WTC11 (cell line): ENCODE measurements at regions not wholly inside any gene's neighbourhood (a gene's known extent, or its start where the extent isn't known, plus 50 kb on each side); places are given as distances from the start of the nearest gene placed in this dataset.

Experiments used
- ATF3 ChIP-seq: sonication (generic); formaldehyde crosslinking; conservative IDR thresholded peaks from 2 replicates; pipeline ENCODE4 v1.8.1; 2022; ENCODE audit warnings: mild to moderate bottlenecking, missing genetic modification reagents
- TF ChIP-seq, protein P1 (sequence below): sonication (generic); formaldehyde crosslinking; IDR thresholded peaks from 2 replicates; pipeline ENCODE4 v1.8.0; 2022; ENCODE audit warnings: mild to moderate bottlenecking, missing genetic modification reagents
- TF ChIP-seq, protein P2 (sequence below): sonication (generic); formaldehyde crosslinking; IDR thresholded peaks from 2 replicates; pipeline ENCODE4 v1.8.1; 2022; ENCODE audit warnings: low read depth, mild to moderate bottlenecking, moderate library complexity, missing genetic modification reagents, borderline replicate concordance
- TF ChIP-seq, protein P3 (sequence below): sonication (generic); formaldehyde crosslinking; IDR thresholded peaks from 2 replicates; pipeline ENCODE4 v1.8.0; 2022; ENCODE audit warnings: mild to moderate bottlenecking, missing genetic modification reagents

- TF ChIP-seq ATF3: no peak
- TF ChIP-seq, protein P1, sequence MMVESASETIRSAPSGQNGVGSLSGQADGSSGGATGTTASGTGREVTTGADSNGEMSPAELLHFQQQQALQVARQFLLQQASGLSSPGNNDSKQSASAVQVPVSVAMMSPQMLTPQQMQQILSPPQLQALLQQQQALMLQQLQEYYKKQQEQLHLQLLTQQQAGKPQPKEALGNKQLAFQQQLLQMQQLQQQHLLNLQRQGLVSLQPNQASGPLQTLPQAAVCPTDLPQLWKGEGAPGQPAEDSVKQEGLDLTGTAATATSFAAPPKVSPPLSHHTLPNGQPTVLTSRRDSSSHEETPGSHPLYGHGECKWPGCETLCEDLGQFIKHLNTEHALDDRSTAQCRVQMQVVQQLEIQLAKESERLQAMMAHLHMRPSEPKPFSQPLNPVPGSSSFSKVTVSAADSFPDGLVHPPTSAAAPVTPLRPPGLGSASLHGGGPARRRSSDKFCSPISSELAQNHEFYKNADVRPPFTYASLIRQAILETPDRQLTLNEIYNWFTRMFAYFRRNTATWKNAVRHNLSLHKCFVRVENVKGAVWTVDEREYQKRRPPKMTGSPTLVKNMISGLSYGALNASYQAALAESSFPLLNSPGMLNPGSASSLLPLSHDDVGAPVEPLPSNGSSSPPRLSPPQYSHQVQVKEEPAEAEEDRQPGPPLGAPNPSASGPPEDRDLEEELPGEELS (CRISPR knock-in tag): no peak
- TF ChIP-seq, protein P2, sequence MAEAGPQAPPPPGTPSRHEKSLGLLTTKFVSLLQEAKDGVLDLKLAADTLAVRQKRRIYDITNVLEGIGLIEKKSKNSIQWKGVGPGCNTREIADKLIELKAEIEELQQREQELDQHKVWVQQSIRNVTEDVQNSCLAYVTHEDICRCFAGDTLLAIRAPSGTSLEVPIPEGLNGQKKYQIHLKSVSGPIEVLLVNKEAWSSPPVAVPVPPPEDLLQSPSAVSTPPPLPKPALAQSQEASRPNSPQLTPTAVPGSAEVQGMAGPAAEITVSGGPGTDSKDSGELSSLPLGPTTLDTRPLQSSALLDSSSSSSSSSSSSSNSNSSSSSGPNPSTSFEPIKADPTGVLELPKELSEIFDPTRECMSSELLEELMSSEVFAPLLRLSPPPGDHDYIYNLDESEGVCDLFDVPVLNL (CRISPR knock-in tag): no peak
- TF ChIP-seq, protein P3, sequence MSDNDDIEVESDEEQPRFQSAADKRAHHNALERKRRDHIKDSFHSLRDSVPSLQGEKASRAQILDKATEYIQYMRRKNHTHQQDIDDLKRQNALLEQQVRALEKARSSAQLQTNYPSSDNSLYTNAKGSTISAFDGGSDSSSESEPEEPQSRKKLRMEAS (CRISPR knock-in tag): no peak
Measured at GRCh38 chr11:116371146-116371545, 401.6 kb downstream of the BUD13 start.
